Neural cell (in vitro differentiated cells): ENCODE measurements at regions not wholly inside any gene's neighbourhood (a gene's known extent, or its start where the extent isn't known, plus 50 kb on each side); places are given as distances from the start of the nearest gene placed in this dataset.

Source experiments
- H2AFZ ChIP-seq: fragments of 200-600, 300-800 bp; sonication (generic), shearing (Covaris generic); 2 replicates; pipeline ENCODE4 v1.6.0; 2014; ENCODE audit warnings: low read depth, mild to moderate bottlenecking, antibody characterized with exemption, low read length, moderate library complexity
- H3F3A ChIP-seq: fragments of 200-600 bp; shearing (Covaris generic); 2 replicates; pipeline ENCODE4 v1.6.1; 2016; ENCODE audit warnings: mild to moderate bottlenecking, moderate library complexity, mixed read lengths, antibody characterized with exemption, low read length; ENCODE audit not compliant: insufficient read depth, poor library complexity, severe bottlenecking
- H3K27ac ChIP-seq: fragments of 200-600, 300-800 bp; sonication (generic), shearing (Covaris generic); 2 replicates; pipeline ENCODE4 v1.5.1; 2014; ENCODE audit warnings: mild to moderate bottlenecking, low read length, moderate library complexity
- H3K27me3 ChIP-seq: fragments of 300-800, 200-600 bp; sonication (generic), shearing (Covaris generic); 2 replicates; pipeline ENCODE4 v1.6.0; 2014; ENCODE audit warnings: mild to moderate bottlenecking, low read depth, low read length, moderate library complexity; ENCODE audit not compliant: insufficient read depth
- H3K36me3 ChIP-seq: fragments of 300-800, 200-600 bp; sonication (generic), shearing (Covaris generic); 2 replicates; pipeline ENCODE4 v1.5.1; 2014; ENCODE audit warnings: mild to moderate bottlenecking, antibody characterized with exemption, low read length, moderate library complexity; ENCODE audit not compliant: insufficient read depth
- H3K4me2 ChIP-seq: fragments of 300-800, 200-600 bp; sonication (generic), shearing (Covaris generic); 2 replicates; pipeline ENCODE4 v1.6.0; 2014; ENCODE audit warnings: mild to moderate bottlenecking, low read length
- H3K4me3 ChIP-seq: fragments of 300-800, 200-600 bp; sonication (generic), shearing (Covaris generic); 2 replicates; pipeline ENCODE4 v1.5.1; 2014; ENCODE audit warnings: mild to moderate bottlenecking, low read length, moderate library complexity
- H3K79me2 ChIP-seq: fragments of 200-600 bp; shearing (Covaris generic); replicated peaks from 2 replicates; pipeline ENCODE4 v1.6.0; 2014; ENCODE audit warnings: mild to moderate bottlenecking, low read length, moderate library complexity; ENCODE audit not compliant: insufficient read depth
- H3K9ac ChIP-seq: fragments of 300-800, 200-600 bp; sonication (generic), shearing (Covaris generic); 2 replicates; pipeline ENCODE4 v1.6.1; 2016; ENCODE audit warnings: mild to moderate bottlenecking, low read length, mixed read lengths
- H3K9me2 ChIP-seq: fragments of 200-600 bp; shearing (Covaris generic); 2 replicates; pipeline ENCODE4 v1.6.1; 2016; ENCODE audit warnings: mild to moderate bottlenecking, low read length, mixed read lengths; ENCODE audit not compliant: insufficient read depth
- H3K9me3 ChIP-seq: fragments of 200-600, 300-800 bp; sonication (generic), shearing (Covaris generic); 2 replicates; pipeline ENCODE4 v1.6.1; 2016; ENCODE audit warnings: mild to moderate bottlenecking, mixed run types, low read length, moderate library complexity, mixed read lengths
- H4K20me1 ChIP-seq: fragments of 200-600 bp; shearing (Covaris generic); 2 replicates; pipeline ENCODE4 v1.6.1; 2016; ENCODE audit warnings: mild to moderate bottlenecking, mixed run types; ENCODE audit not compliant: insufficient read depth
- CTCF ChIP-seq: fragments of 450-650 bp; IDR thresholded peaks from 2 replicates; pipeline ENCODE4 v1.5.1; 2014; ENCODE audit warnings: antibody characterized with exemption, mild to moderate bottlenecking, moderate library complexity; ENCODE audit not compliant: poor library complexity, severe bottlenecking
- EP300 ChIP-seq: fragments of 450-650 bp; conservative IDR thresholded peaks from 2 replicates; pipeline ENCODE4 v1.6.1; 2014; ENCODE audit warnings: antibody characterized with exemption, mild to moderate bottlenecking, moderate library complexity; ENCODE audit not compliant: poor library complexity, severe bottlenecking
- EZH2 ChIP-seq: fragments of 200-600, 300-800 bp; shearing (Covaris generic), sonication (generic); IDR thresholded peaks from 2 replicates; pipeline ENCODE4 v1.6.1; 2014; ENCODE audit warnings: antibody characterized with exemption, low read length, borderline replicate concordance, mild to moderate bottlenecking; ENCODE audit not compliant: insufficient read depth, poor library complexity, severe bottlenecking
- MXI1 ChIP-seq: fragments of 450-650 bp; conservative IDR thresholded peaks from 2 replicates; pipeline ENCODE4 v1.6.1; 2014; ENCODE audit warnings: antibody characterized with exemption, mild to moderate bottlenecking; ENCODE audit not compliant: poor library complexity, severe bottlenecking
- POLR2AphosphoS5 ChIP-seq: IDR thresholded peaks from 2 replicates; pipeline ENCODE4 v1.6.1; 2012
- RAD21 ChIP-seq: fragments of 450-650 bp; conservative IDR thresholded peaks from 2 replicates; pipeline ENCODE4 v1.6.1; 2014; ENCODE audit warnings: antibody characterized with exemption, mild to moderate bottlenecking, moderate library complexity
- SMC3 ChIP-seq: fragments of 450-650 bp; conservative IDR thresholded peaks from 2 replicates; pipeline ENCODE4 v1.6.1; 2014; ENCODE audit warnings: antibody characterized with exemption, mild to moderate bottlenecking, moderate library complexity; ENCODE audit not compliant: poor library complexity
- TAF1 ChIP-seq: IDR thresholded peaks from 2 replicates; pipeline ENCODE4 v1.6.1; 2012; ENCODE audit warnings: low read depth
- TF ChIP-seq, protein P1 (sequence below): IDR thresholded peaks from 2 replicates; pipeline ENCODE4 v1.6.1; 2012; ENCODE audit warnings: borderline replicate concordance

GRCh38 chr5:38663249-38663648 lies 106.8 kb upstream of the LIFR start:
- no peaks in the 10 kb centered on the region for H3K27me3 ChIP-seq
- H4K20me1 ChIP-seq = no peaks in the 10 kb centered on the region
- H3K9ac ChIP-seq = no peak overlapping the region
- no peaks in the 10 kb centered on the region for H3K79me2 ChIP-seq
- H3F3A ChIP-seq = no peaks in the 10 kb centered on the region
- H3K36me3 ChIP-seq = no peaks in the 10 kb centered on the region
- H3K27ac ChIP-seq = no peak overlapping the region
- no peak overlapping the region for H3K4me2 ChIP-seq
- no peak overlapping the region for H2AFZ ChIP-seq
- H3K9me3 ChIP-seq = no peaks in the 10 kb centered on the region
- H3K9me2 ChIP-seq = no peaks in the 10 kb centered on the region
- TF ChIP-seq MXI1 (no peak), EP300 (no peak), RAD21 (no peak), SMC3 (no peak), TAF1 (no peak), POLR2AphosphoS5 (no peak), EZH2 (no peak), CTCF (no peak)
- TF ChIP-seq, protein P1, sequence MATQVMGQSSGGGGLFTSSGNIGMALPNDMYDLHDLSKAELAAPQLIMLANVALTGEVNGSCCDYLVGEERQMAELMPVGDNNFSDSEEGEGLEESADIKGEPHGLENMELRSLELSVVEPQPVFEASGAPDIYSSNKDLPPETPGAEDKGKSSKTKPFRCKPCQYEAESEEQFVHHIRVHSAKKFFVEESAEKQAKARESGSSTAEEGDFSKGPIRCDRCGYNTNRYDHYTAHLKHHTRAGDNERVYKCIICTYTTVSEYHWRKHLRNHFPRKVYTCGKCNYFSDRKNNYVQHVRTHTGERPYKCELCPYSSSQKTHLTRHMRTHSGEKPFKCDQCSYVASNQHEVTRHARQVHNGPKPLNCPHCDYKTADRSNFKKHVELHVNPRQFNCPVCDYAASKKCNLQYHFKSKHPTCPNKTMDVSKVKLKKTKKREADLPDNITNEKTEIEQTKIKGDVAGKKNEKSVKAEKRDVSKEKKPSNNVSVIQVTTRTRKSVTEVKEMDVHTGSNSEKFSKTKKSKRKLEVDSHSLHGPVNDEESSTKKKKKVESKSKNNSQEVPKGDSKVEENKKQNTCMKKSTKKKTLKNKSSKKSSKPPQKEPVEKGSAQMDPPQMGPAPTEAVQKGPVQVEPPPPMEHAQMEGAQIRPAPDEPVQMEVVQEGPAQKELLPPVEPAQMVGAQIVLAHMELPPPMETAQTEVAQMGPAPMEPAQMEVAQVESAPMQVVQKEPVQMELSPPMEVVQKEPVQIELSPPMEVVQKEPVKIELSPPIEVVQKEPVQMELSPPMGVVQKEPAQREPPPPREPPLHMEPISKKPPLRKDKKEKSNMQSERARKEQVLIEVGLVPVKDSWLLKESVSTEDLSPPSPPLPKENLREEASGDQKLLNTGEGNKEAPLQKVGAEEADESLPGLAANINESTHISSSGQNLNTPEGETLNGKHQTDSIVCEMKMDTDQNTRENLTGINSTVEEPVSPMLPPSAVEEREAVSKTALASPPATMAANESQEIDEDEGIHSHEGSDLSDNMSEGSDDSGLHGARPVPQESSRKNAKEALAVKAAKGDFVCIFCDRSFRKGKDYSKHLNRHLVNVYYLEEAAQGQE = no peak
- H3K4me3 ChIP-seq = no peak overlapping the region

DNA sequence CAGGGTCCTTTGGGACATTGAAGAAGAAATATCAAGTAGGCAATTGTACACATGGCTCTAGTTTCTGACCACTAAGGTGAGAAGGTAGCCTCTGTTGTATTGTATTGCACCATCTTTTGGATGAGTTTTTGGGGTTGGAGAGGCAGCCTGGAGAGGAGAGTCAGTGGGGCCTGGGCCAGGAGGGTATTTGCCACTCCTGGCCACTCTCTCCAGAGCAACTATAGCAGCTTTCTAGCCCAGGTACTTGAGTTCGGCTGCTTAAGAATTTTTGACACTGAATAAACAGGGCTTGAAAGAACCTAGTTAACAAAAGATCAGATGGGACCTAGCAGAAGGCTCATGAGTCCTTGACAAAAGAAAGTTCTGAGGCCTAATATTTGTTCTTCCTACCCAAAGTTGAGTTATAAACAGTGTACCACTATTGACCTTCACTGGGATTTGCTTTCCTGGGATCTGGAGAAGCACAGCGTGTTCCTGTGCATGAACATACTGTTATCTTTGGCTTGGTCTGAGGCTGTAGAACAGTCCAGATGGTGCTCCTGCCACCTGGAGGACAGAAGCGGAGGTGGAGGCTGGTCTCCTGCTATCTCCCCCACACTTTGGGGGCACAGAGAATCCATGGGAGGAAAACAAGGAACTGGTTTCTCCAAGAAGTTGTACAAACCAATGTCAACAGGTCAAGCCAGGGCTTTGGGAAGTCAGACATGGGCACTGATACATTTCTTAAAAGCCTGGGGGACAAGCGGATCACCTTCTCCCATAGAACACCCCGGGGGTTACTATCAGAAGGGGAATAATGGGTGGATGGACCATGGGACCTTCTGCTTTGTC lies 110.4 kb upstream of the LIFR start:
- no peaks in the 10 kb centered on the region for H3K79me2 ChIP-seq
- no peaks in the 10 kb centered on the region for H3F3A ChIP-seq
- no peak overlapping the region for H2AFZ ChIP-seq
- no peaks in the 10 kb centered on the region for H3K9me2 ChIP-seq
- H3K27ac ChIP-seq = no peak overlapping the region
- no peaks in the 10 kb centered on the region for H3K9me3 ChIP-seq
- H4K20me1 ChIP-seq = no peaks in the 10 kb centered on the region
- H3K27me3 ChIP-seq = no peaks in the 10 kb centered on the region
- H3K4me3 ChIP-seq = no peak overlapping the region
- TF ChIP-seq POLR2AphosphoS5 (no peak), CTCF (no peak), MXI1 (no peak), RAD21 (no peak), EZH2 (no peak), TAF1 (no peak), SMC3 (no peak), EP300 (no peak)
- TF ChIP-seq, protein P1 = no peak
- H3K4me2 ChIP-seq = no peak overlapping the region
- no peak overlapping the region for H3K9ac ChIP-seq
- H3K36me3 ChIP-seq = no peaks in the 10 kb centered on the region
